ENCODE measurements at regions not wholly inside any gene's neighbourhood (a gene's known extent, or its start where the extent isn't known, plus 50 kb on each side); places are given as distances from the start of the nearest gene placed in this dataset.

GRCh38 chr4:1540601-1541375, 134.5 kb upstream of the NKX1-1 start:
- TF ChIP-seq, protein P1, sequence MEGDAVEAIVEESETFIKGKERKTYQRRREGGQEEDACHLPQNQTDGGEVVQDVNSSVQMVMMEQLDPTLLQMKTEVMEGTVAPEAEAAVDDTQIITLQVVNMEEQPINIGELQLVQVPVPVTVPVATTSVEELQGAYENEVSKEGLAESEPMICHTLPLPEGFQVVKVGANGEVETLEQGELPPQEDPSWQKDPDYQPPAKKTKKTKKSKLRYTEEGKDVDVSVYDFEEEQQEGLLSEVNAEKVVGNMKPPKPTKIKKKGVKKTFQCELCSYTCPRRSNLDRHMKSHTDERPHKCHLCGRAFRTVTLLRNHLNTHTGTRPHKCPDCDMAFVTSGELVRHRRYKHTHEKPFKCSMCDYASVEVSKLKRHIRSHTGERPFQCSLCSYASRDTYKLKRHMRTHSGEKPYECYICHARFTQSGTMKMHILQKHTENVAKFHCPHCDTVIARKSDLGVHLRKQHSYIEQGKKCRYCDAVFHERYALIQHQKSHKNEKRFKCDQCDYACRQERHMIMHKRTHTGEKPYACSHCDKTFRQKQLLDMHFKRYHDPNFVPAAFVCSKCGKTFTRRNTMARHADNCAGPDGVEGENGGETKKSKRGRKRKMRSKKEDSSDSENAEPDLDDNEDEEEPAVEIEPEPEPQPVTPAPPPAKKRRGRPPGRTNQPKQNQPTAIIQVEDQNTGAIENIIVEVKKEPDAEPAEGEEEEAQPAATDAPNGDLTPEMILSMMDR (IDR thresholded peaks at IDR 0.05; ENCODE audit: insufficient read depth, low read depth, low read length), result no peak
- TF ChIP-seq EZH2 (IDR thresholded peaks at IDR 0.05; ENCODE audit: insufficient read depth, low read length), result no peak

Data from astrocyte (in vitro differentiated cells and primary cell).